ENCODE measurements at regions not wholly inside any gene's neighbourhood (a gene's known extent, or its start where the extent isn't known, plus 50 kb on each side); places are given as distances from the start of the nearest gene placed in this dataset.

- no peak for DNase-seq
- intact Hi-C loops (cut with DNase I), result no loop called here
- ATAC-seq (ENCODE audit: poor library complexity), result no peak
Measured at GRCh38 chr14:38505973-38506249, 250.0 kb upstream of the CLEC14A start.

GRCh38 chr14:38505221-38505972 is 249.5 kb upstream of the CLEC14A start:
- DNase-seq (no peak), ATAC-seq (ENCODE audit: poor library complexity) (no peak)
- intact Hi-C loops (cut with DNase I), result no loop called here

GRCh38 chr14:38504175-38504574 is 248.3 kb upstream of the CLEC14A start:
- DNase-seq, result no peak
- ATAC-seq (ENCODE audit: poor library complexity), result no peak
- intact Hi-C loops (cut with DNase I), result no loop called here

- no peak for DNase-seq
- intact Hi-C loops (cut with DNase I), result no loop called here
- no peak for ATAC-seq (ENCODE audit: poor library complexity)
Measured at GRCh38 chr14:38502239-38502638, 246.3 kb upstream of the CLEC14A start.

GRCh38 chr14:38500125-38500524 is 244.2 kb upstream of the CLEC14A start:
- intact Hi-C loops (cut with DNase I), result no loop called here
- no peak for DNase-seq
- ATAC-seq (ENCODE audit: poor library complexity), result no peak

GRCh38 chr14:38496092-38496491 is 240.2 kb upstream of the CLEC14A start:
- no peak for ATAC-seq (ENCODE audit: poor library complexity)
- intact Hi-C loops (cut with DNase I), result no loop called here

GRCh38 chr14:38490273-38490672 is 234.4 kb upstream of the CLEC14A start:
- intact Hi-C loops (cut with DNase I), result no loop called here
- DNase-seq, result no peak
- ATAC-seq (ENCODE audit: poor library complexity), result no peak

More at GRCh38 chr14:38496092-38496491, 240.2 kb upstream of the CLEC14A start:
- DNase-seq, result no peak

GRCh38 chr14:38485026-38485425 is 229.1 kb upstream of the CLEC14A start:
- intact Hi-C loops (cut with DNase I), result no loop called here
- ATAC-seq (ENCODE audit: poor library complexity), result no peak

GRCh38 chr14:38481952-38482678 is 226.2 kb upstream of the CLEC14A start:
- ATAC-seq (ENCODE audit: poor library complexity) (no peak), DNase-seq (no peak)
- intact Hi-C loops (cut with DNase I), result no loop called here

More at GRCh38 chr14:38485026-38485425, 229.1 kb upstream of the CLEC14A start:
- no peak for DNase-seq

- intact Hi-C loops (cut with DNase I), result no loop called here
Measured at GRCh38 chr14:38469156-38469555, 213.3 kb upstream of the CLEC14A start.

GRCh38 chr14:38442208-38442607 is 186.3 kb upstream of the CLEC14A start:
- intact Hi-C loops (cut with DNase I), result no loop called here
- ATAC-seq (ENCODE audit: poor library complexity) (no peak), DNase-seq (no peak)

More at GRCh38 chr14:38469156-38469555, 213.3 kb upstream of the CLEC14A start:
- DNase-seq, result no peak
- ATAC-seq (ENCODE audit: poor library complexity), result no peak

- ATAC-seq (ENCODE audit: poor library complexity), result no peak
- intact Hi-C loops (cut with DNase I), result no loop called here
- no peak for DNase-seq
Measured at GRCh38 chr14:38432186-38432585, 176.3 kb upstream of the CLEC14A start.

- no peak for DNase-seq
- intact Hi-C loops (cut with DNase I), result no loop called here
- ATAC-seq (ENCODE audit: poor library complexity), result no peak
Measured at GRCh38 chr14:38431156-38431555, 175.3 kb upstream of the CLEC14A start.

GRCh38 chr14:38430522-38430921 is 174.6 kb upstream of the CLEC14A start:
- ATAC-seq (ENCODE audit: poor library complexity), result no peak
- DNase-seq, result no peak
- intact Hi-C loops (cut with DNase I), result no loop called here

GRCh38 chr14:38425324-38425976 is 169.6 kb upstream of the CLEC14A start:
- DNase-seq (no peak), ATAC-seq (ENCODE audit: poor library complexity) (no peak)
- intact Hi-C loops (cut with DNase I), result no loop called here

GRCh38 chr14:38420048-38420447 is 164.2 kb upstream of the CLEC14A start:
- intact Hi-C loops (cut with DNase I), result no loop called here
- DNase-seq, result no peak
- ATAC-seq (ENCODE audit: poor library complexity), result no peak

GRCh38 chr14:38419579-38419978 is 163.7 kb upstream of the CLEC14A start:
- ATAC-seq (ENCODE audit: poor library complexity) (no peak), DNase-seq (no peak)
- intact Hi-C loops (cut with DNase I), result no loop called here

GRCh38 chr14:38412654-38413053 is 156.8 kb upstream of the CLEC14A start:
- DNase-seq, result peak; percentile 42
- peak; percentile 18 for ATAC-seq (ENCODE audit: poor library complexity)
- intact Hi-C loops (cut with DNase I), result no loop called here

GRCh38 chr14:38410442-38410841 is 154.5 kb upstream of the CLEC14A start:
- intact Hi-C loops (cut with DNase I), result no loop called here
- ATAC-seq (ENCODE audit: poor library complexity) (no peak), DNase-seq (no peak)
